Uterus (tissue), 2 donors: ENCODE measurements at regions not wholly inside any gene's neighbourhood (a gene's known extent, or its start where the extent isn't known, plus 50 kb on each side); places are given as distances from the start of the nearest gene placed in this dataset.

ENCODE experiments used
- POLR2A ChIP-seq, 2 donors: fragments of 450-650 bp; IDR thresholded peaks; one replicate each; pipeline ENCODE4 v1.6.1; 2016; ENCODE audit warnings: antibody characterized with exemption in 2 of 2, mild to moderate bottlenecking in 1 of 2, moderate library complexity in 1 of 2
- TF ChIP-seq, protein P1 (sequence below), 4 experiments: fragments of 200-600 bp in 2 of 4; fragments of 450-650 bp in 2 of 4; sonication (generic) in 2 of 4; IDR thresholded peaks; one replicate each; pipeline ENCODE4 v1.5.1; 2016 to 2019; ENCODE audit warnings: antibody characterized with exemption in 4 of 4, mild to moderate bottlenecking in 2 of 4, moderate library complexity in 1 of 4

- TF ChIP-seq POLR2A (IDR thresholded peaks at IDR 0.05), result no peak
- TF ChIP-seq, protein P1, sequence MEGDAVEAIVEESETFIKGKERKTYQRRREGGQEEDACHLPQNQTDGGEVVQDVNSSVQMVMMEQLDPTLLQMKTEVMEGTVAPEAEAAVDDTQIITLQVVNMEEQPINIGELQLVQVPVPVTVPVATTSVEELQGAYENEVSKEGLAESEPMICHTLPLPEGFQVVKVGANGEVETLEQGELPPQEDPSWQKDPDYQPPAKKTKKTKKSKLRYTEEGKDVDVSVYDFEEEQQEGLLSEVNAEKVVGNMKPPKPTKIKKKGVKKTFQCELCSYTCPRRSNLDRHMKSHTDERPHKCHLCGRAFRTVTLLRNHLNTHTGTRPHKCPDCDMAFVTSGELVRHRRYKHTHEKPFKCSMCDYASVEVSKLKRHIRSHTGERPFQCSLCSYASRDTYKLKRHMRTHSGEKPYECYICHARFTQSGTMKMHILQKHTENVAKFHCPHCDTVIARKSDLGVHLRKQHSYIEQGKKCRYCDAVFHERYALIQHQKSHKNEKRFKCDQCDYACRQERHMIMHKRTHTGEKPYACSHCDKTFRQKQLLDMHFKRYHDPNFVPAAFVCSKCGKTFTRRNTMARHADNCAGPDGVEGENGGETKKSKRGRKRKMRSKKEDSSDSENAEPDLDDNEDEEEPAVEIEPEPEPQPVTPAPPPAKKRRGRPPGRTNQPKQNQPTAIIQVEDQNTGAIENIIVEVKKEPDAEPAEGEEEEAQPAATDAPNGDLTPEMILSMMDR (IDR thresholded peaks at IDR 0.05), result no peak
Observed at GRCh38 chr4:79561751-79562150, 153.7 kb upstream of the GK2 start.
